SK-N-SH treated with all-trans-retinoic acid at 6 μM for 48 hours (cell line): ENCODE measurements at regions not wholly inside any gene's neighbourhood (a gene's known extent, or its start where the extent isn't known, plus 50 kb on each side); places are given as distances from the start of the nearest gene placed in this dataset.

Experiments used
- ARNTL ChIP-seq: fragments of 450-650 bp; formaldehyde crosslinking; IDR thresholded peaks from 2 replicates; pipeline ENCODE4 v1.5.0; 2020; ENCODE audit warnings: low read depth, mild to moderate bottlenecking, moderate library complexity, borderline replicate concordance
- BACH2 ChIP-seq: fragments of 250-450 bp; sonication (Bioruptor Pico); IDR thresholded peaks from 2 replicates; pipeline ENCODE4 v1.9.0; 2021; ENCODE audit warnings: mild to moderate bottlenecking, borderline replicate concordance
- ISL1 ChIP-seq: fragments of 250-450 bp; sonication (Bioruptor Pico); IDR thresholded peaks from 2 replicates; pipeline ENCODE4 v2.1.2; 2022; ENCODE audit warnings: mild to moderate bottlenecking, moderate library complexity
- PPARA ChIP-seq: fragments of 250-450 bp; sonication (Bioruptor Pico); IDR thresholded peaks from 2 replicates; pipeline ENCODE4 v1.5.0; 2020; ENCODE audit warnings: mild to moderate bottlenecking, borderline replicate concordance
- RARB ChIP-seq: fragments of 250-450 bp; sonication (Bioruptor Pico); IDR thresholded peaks from 2 replicates; pipeline ENCODE4 v1.8.0; 2021; ENCODE audit warnings: mild to moderate bottlenecking, moderate library complexity
- TOX ChIP-seq: fragments of 250-450 bp; sonication (Bioruptor Pico); IDR thresholded peaks from 2 replicates; pipeline ENCODE4 v1.8.0; 2021; ENCODE audit warnings: mild to moderate bottlenecking, moderate library complexity, borderline replicate concordance
- ZFP3 ChIP-seq: fragments of 250-450 bp; sonication (Bioruptor Pico); IDR thresholded peaks from 2 replicates; pipeline ENCODE4 v1.5.0; 2020; ENCODE audit warnings: mild to moderate bottlenecking, moderate library complexity
- ZFP30 ChIP-seq: fragments of 450-650 bp; formaldehyde crosslinking; IDR thresholded peaks from 2 replicates; pipeline ENCODE4 v1.5.0; 2022; ENCODE audit warnings: mild to moderate bottlenecking, moderate library complexity
- TF ChIP-seq, protein P1 (sequence below): fragments of 250-450 bp; sonication (Bioruptor Pico); IDR thresholded peaks from 2 replicates; pipeline ENCODE4 v1.8.0; 2020; ENCODE audit warnings: mild to moderate bottlenecking, moderate library complexity, borderline replicate concordance
- TF ChIP-seq, protein P2 (sequence below): fragments of 250-450 bp; sonication (Bioruptor Pico); IDR thresholded peaks from 2 replicates; pipeline ENCODE4 v1.5.1; 2020; ENCODE audit warnings: low read depth, mild to moderate bottlenecking, moderate library complexity

DNA sequence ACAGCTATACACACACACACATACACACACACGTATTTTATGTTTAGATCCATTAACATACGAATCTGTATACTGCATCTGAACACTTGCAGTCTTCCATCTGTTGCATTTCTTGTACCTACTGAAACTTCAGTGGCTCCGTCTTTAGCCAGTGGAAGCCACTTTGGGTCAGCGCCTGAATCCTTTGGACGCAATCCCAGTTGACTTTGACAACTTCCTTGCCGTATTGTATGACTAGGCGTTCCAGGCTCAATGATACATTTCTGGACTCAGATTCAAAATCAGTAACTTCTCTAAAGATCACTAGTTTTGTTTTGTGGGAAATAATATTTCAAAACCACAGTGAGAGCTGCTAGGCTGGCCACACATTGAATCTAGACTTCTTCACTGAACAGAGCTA lies 101.5 kb upstream of the GPC1 start:
- TF ChIP-seq, protein P1, sequence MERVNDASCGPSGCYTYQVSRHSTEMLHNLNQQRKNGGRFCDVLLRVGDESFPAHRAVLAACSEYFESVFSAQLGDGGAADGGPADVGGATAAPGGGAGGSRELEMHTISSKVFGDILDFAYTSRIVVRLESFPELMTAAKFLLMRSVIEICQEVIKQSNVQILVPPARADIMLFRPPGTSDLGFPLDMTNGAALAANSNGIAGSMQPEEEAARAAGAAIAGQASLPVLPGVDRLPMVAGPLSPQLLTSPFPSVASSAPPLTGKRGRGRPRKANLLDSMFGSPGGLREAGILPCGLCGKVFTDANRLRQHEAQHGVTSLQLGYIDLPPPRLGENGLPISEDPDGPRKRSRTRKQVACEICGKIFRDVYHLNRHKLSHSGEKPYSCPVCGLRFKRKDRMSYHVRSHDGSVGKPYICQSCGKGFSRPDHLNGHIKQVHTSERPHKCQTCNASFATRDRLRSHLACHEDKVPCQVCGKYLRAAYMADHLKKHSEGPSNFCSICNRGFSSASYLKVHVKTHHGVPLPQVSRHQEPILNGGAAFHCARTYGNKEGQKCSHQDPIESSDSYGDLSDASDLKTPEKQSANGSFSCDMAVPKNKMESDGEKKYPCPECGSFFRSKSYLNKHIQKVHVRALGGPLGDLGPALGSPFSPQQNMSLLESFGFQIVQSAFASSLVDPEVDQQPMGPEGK (CRISPR knock-in tag) = no peak
- TF ChIP-seq BACH2 (CRISPR knock-in tag) (no peak), ZFP30 (CRISPR knock-in tag) (no peak), ARNTL (CRISPR knock-in tag) (no peak), RARB (no peak), TOX (CRISPR knock-in tag) (no peak), ISL1 (no peak), PPARA (CRISPR knock-in tag) (no peak), ZFP3 (CRISPR knock-in tag) (no peak)
- TF ChIP-seq, protein P2, sequence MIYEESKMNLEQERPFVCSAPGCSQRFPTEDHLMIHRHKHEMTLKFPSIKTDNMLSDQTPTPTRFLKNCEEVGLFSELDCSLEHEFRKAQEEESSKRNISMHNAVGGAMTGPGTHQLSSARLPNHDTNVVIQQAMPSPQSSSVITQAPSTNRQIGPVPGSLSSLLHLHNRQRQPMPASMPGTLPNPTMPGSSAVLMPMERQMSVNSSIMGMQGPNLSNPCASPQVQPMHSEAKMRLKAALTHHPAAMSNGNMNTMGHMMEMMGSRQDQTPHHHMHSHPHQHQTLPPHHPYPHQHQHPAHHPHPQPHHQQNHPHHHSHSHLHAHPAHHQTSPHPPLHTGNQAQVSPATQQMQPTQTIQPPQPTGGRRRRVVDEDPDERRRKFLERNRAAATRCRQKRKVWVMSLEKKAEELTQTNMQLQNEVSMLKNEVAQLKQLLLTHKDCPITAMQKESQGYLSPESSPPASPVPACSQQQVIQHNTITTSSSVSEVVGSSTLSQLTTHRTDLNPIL (CRISPR knock-in tag) = no peak
